Upper lobe of left lung (tissue), 4 donors: ENCODE measurements at regions not wholly inside any gene's neighbourhood (a gene's known extent, or its start where the extent isn't known, plus 50 kb on each side); places are given as distances from the start of the nearest gene placed in this dataset.

Source experiments
- EP300 ChIP-seq, 4 donors: sonication (generic); formaldehyde crosslinking; IDR thresholded peaks; one replicate each; pipeline ENCODE4 v1.5.1; 2017; ENCODE audit warnings: antibody characterized with exemption in 4 of 4, control low read depth in 2 of 4
- POLR2A ChIP-seq, 4 donors: fragments of 450-650 bp; IDR thresholded peaks; one replicate each; pipeline ENCODE4 v1.5.1; 2016 to 2017; ENCODE audit warnings: antibody characterized with exemption in 4 of 4, mild to moderate bottlenecking in 2 of 4
- POLR2AphosphoS5 ChIP-seq, 2 donors: sonication (generic); formaldehyde crosslinking; IDR thresholded peaks; one replicate each; pipeline ENCODE4 v1.5.1; 2017; ENCODE audit warnings: antibody characterized with exemption in 2 of 2
- TF ChIP-seq, protein P1 (sequence below), 6 experiments: fragments of 450-650 bp in 4 of 6; fragments of 200-600 bp in 2 of 6; sonication (generic) in 2 of 6; IDR thresholded peaks; one replicate each; pipeline ENCODE4 v1.5.1; 2016 to 2019; ENCODE audit warnings: antibody characterized with exemption in 6 of 6

- TF ChIP-seq, protein P1, sequence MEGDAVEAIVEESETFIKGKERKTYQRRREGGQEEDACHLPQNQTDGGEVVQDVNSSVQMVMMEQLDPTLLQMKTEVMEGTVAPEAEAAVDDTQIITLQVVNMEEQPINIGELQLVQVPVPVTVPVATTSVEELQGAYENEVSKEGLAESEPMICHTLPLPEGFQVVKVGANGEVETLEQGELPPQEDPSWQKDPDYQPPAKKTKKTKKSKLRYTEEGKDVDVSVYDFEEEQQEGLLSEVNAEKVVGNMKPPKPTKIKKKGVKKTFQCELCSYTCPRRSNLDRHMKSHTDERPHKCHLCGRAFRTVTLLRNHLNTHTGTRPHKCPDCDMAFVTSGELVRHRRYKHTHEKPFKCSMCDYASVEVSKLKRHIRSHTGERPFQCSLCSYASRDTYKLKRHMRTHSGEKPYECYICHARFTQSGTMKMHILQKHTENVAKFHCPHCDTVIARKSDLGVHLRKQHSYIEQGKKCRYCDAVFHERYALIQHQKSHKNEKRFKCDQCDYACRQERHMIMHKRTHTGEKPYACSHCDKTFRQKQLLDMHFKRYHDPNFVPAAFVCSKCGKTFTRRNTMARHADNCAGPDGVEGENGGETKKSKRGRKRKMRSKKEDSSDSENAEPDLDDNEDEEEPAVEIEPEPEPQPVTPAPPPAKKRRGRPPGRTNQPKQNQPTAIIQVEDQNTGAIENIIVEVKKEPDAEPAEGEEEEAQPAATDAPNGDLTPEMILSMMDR (IDR thresholded peaks at IDR 0.05) = no peak
- TF ChIP-seq POLR2A (IDR thresholded peaks at IDR 0.05) (no peak), EP300 (IDR thresholded peaks at IDR 0.05) (no peak), POLR2AphosphoS5 (IDR thresholded peaks at IDR 0.05) (no peak)
These were observed 556.3 kb upstream of the RGMB start for GRCh38 chr5:98217138-98217537.
